GM12874 (cell line): ENCODE measurements at regions not wholly inside any gene's neighbourhood (a gene's known extent, or its start where the extent isn't known, plus 50 kb on each side); places are given as distances from the start of the nearest gene placed in this dataset.

Experiments
- TF ChIP-seq, protein P1 (sequence below): IDR thresholded peaks from 2 replicates; pipeline ENCODE4 v1.5.1; 2011; ENCODE audit warnings: low read depth, mild to moderate bottlenecking, control low read depth, low read length, moderate library complexity; ENCODE audit not compliant: insufficient read depth

DNA sequence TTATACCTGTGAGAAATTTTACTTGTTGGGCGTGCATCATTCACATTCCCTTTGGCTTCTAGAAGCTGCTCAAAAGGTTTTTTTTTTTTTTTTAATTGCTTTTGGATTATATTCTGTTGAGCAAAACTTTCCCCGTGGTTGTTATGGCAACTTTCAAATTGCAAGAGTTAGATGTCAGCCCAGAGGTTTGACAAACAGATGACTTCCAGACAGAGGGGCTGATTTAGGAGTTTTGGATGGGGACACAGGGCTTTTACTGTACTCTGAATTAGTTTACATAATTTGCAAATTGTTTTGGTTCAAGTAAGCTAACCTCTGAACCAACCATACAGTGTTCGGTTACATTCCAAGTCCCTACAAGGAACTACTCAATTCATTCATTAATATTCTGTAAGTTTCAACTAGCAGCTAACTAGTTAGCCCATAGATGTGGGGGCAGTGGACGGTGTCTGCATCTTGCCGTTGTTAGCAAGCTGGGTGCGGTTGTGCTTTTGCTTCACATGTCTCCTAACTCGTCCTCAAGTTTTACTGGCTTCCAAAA, 66.4 kb upstream of the JAZF1 start:
- TF ChIP-seq, protein P1, sequence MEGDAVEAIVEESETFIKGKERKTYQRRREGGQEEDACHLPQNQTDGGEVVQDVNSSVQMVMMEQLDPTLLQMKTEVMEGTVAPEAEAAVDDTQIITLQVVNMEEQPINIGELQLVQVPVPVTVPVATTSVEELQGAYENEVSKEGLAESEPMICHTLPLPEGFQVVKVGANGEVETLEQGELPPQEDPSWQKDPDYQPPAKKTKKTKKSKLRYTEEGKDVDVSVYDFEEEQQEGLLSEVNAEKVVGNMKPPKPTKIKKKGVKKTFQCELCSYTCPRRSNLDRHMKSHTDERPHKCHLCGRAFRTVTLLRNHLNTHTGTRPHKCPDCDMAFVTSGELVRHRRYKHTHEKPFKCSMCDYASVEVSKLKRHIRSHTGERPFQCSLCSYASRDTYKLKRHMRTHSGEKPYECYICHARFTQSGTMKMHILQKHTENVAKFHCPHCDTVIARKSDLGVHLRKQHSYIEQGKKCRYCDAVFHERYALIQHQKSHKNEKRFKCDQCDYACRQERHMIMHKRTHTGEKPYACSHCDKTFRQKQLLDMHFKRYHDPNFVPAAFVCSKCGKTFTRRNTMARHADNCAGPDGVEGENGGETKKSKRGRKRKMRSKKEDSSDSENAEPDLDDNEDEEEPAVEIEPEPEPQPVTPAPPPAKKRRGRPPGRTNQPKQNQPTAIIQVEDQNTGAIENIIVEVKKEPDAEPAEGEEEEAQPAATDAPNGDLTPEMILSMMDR = no peak

DNA sequence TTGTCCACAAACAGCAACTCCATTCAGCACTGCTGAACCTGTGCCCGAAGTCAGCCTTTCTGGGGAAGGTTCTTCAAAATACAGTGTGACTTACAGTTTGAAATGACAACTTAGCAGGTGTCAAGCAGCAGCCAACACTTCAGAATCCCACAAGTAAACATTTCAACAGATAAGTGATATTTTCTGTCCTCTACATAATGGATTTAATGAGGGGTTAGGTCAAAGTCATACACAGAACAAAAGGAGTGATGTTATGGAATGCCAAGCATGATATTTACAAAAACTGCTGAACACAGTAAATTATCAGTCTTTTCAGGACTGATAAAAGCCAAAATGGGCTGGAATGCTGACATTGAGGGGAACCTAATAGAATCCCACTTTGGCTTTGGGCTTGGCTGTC, 77.6 kb upstream of the JAZF1 start:
- TF ChIP-seq, protein P1 = no peak

DNA sequence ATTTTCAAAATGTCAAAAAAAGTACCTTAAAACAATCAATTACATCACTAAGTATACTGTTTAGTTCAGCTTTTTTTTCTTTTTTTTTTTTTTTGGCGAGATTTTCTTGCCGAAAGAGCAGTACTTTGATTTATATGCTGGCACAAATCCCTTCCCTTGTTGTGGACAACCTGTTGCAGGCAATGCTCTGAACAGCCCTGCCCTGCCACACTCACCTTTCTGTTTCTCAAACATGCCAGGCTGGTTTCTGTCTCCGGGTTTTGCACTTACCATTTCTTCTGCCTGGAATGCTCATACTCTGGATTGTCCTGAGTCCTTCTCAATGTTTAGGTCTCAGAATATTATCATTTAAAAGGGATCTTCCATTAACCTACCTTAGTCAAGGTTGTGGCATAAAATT, 80.4 kb upstream of the JAZF1 start:
- TF ChIP-seq, protein P1 = no peak

DNA sequence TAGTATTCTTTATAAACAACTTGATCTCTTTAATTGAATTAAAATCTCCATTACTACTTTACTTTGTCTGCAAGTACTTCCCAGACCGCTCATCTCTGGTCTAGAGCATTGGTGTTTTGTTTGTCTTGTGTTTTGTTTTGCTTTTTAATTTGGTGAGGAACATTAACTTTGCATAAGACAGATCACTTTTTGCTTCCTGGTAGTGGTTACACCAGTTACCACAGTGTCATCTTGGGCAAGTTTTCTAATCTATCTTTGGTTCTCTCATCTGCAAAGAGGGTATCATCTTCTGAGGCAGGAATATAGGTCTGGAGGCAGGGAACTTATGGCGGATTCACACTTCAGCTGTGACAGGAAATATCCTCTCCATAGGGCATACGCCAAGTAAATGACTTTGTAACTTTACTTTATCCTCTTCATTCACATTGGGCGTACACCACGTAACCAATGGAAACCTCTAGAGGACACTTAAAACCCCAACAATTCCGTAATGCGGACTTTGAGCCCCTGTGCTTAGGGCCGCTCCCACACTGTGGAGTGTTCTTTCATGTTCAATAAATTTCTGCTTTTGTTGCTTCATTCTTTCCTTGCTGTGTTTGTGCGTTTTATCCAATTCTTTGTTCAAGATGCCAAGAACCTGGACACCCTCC, 83.2 kb upstream of the JAZF1 start:
- TF ChIP-seq, protein P1 = no peak

DNA sequence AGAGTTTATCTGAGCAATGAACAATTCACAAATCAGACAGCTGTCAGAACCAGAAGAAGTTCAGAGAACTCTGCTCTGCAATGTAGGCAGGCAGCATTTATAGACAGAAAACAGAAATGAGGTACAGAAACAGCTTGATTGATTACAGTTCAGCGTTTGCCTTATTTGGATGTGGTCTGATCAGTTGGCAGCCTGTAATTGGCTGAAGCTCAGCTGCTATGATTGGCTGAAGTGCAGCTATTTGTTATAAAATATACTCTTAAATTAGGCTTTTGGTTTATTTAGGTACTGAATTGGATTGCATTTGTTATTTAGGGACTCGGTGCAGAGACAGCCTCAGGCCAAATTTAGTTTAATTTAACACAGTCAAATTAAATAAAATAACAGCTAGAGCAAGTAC, 85.8 kb upstream of the JAZF1 start:
- TF ChIP-seq, protein P1 = no peak

DNA sequence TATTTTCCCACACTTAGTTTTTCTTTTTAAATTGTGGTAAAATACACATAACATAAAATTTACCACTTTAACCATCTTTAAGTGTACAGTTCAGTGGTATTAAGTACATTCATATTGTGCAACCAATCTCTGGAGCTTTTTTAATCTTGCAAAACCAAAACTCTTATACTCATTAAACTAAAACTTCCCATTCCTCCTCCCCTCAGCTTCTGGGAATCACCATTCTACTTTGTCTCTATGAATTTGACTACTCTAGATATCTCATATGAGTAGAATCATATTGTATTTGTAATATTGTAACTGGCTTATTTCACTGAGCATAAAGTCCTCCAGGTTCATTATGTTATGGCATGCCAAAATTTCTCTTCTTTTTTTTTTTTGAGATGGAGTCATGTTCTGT, 86.4 kb upstream of the JAZF1 start:
- TF ChIP-seq, protein P1 = no peak

DNA sequence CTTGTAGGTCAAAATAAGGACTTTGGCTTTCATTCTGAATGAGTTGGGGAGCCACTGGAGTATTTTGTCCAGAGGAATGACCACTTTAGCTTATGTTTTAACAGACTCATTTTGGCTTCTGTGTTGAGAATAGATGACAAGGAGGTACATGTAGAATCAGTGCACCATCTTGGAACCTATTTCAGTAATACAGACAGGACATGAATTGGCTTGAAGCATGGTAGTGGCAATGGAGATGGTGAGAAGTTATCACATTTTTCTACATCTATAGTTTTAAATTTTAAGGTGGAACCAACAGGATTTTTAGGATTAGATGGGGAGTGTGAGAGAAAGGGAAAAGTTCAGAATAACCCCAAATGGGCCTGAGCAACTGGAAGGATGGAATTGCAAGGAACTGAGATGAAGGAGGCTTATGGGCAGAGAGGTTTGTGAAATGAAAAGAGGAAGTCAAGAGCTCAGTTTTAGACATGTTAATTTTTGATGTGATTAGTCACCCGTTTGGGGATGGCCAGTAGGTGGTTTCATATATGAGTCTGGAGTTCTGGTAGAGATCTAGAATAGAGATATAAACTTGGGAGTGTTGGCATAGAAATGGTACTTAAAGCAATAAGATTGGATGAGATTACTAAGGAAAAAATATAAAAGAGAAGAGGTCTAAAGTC, 89.2 kb upstream of the JAZF1 start:
- TF ChIP-seq, protein P1 = no peak
